Endothelial cell (in vitro differentiated cells): ENCODE measurements at regions not wholly inside any gene's neighbourhood (a gene's known extent, or its start where the extent isn't known, plus 50 kb on each side); places are given as distances from the start of the nearest gene placed in this dataset.

Experiments
- DNase-seq: peaks from one replicate; pipeline ENCODE4 v3.0.0; 2021; ENCODE audit warnings: low spot score
- H3K27ac Mint-ChIP-seq: one replicate; pipeline ENCODE4 v1.8.0; 2021; ENCODE audit warnings: mixed read lengths, inconsistent platforms; ENCODE audit not compliant: unreplicated experiment
- H3K27me3 Mint-ChIP-seq: one replicate; pipeline ENCODE4 v1.8.0; 2021; ENCODE audit warnings: mild to moderate bottlenecking, moderate library complexity, mixed read lengths, inconsistent platforms; ENCODE audit not compliant: unreplicated experiment
- H3K36me3 Mint-ChIP-seq: one replicate; pipeline ENCODE4 v1.8.0; 2021; ENCODE audit warnings: mild to moderate bottlenecking, low read depth, mixed read lengths, inconsistent platforms; ENCODE audit not compliant: unreplicated experiment
- H3K4me1 Mint-ChIP-seq: one replicate; pipeline ENCODE4 v1.8.0; 2021; ENCODE audit warnings: mild to moderate bottlenecking, mixed read lengths, inconsistent platforms; ENCODE audit not compliant: unreplicated experiment
- H3K4me3 Mint-ChIP-seq: one replicate; pipeline ENCODE4 v1.8.0; 2021; ENCODE audit warnings: mild to moderate bottlenecking, mixed read lengths, inconsistent platforms; ENCODE audit not compliant: unreplicated experiment
- H3K9me3 Mint-ChIP-seq: one replicate; pipeline ENCODE4 v1.8.0; 2021; ENCODE audit warnings: mixed read lengths, inconsistent platforms; ENCODE audit not compliant: unreplicated experiment
- CTCF ChIP-seq: fragments of 200-600 bp; sonication (generic); IDR thresholded peaks from one replicate; pipeline ENCODE4 v1.5.0; 2021; ENCODE audit warnings: antibody characterized with exemption; ENCODE audit not compliant: unreplicated experiment

- H3K9me3 Mint-ChIP-seq, result no peaks in the 10 kb centered on the region
- no peak overlapping the region for H3K4me3 Mint-ChIP-seq
- H3K36me3 Mint-ChIP-seq, result no peaks in the 10 kb centered on the region
- no peaks in the 10 kb centered on the region for H3K27me3 Mint-ChIP-seq
- TF ChIP-seq CTCF, result no peak
- H3K4me1 Mint-ChIP-seq, result no peaks in the 10 kb centered on the region
- DNase-seq, result no peak
- no peak overlapping the region for H3K27ac Mint-ChIP-seq
These were observed 574.9 kb upstream of the CAMK1G start for GRCh38 chr1:209008586-209008985.

- Mint-ChIP-seq H3K9me3 (no peaks in the 10 kb centered on the region), H3K4me3 (no peak overlapping the region), H3K36me3 (no peaks in the 10 kb centered on the region), H3K4me1 (no peaks in the 10 kb centered on the region), H3K27ac (no peak overlapping the region), H3K27me3 (no peaks in the 10 kb centered on the region)
- DNase-seq, result no peak
- TF ChIP-seq CTCF, result no peak
These were observed 572.9 kb upstream of the CAMK1G start for GRCh38 chr1:209010475-209011230.

- no peak for TF ChIP-seq CTCF
- H3K36me3 Mint-ChIP-seq, result no peaks in the 10 kb centered on the region
- no peaks in the 10 kb centered on the region for H3K27me3 Mint-ChIP-seq
- no peak for DNase-seq
- H3K4me1 Mint-ChIP-seq, result no peaks in the 10 kb centered on the region
- H3K4me3 Mint-ChIP-seq, result no peak overlapping the region
- no peaks in the 10 kb centered on the region for H3K9me3 Mint-ChIP-seq
- H3K27ac Mint-ChIP-seq, result no peak overlapping the region
These were observed 570.9 kb upstream of the CAMK1G start for GRCh38 chr1:209012443-209013196.

- H3K4me3 Mint-ChIP-seq, result no peak overlapping the region
- H3K27me3 Mint-ChIP-seq, result no peaks in the 10 kb centered on the region
- H3K9me3 Mint-ChIP-seq, result no peaks in the 10 kb centered on the region
- DNase-seq, result no peak
- no peaks in the 10 kb centered on the region for H3K4me1 Mint-ChIP-seq
- no peak overlapping the region for H3K27ac Mint-ChIP-seq
- no peaks in the 10 kb centered on the region for H3K36me3 Mint-ChIP-seq
- no peak for TF ChIP-seq CTCF
These were observed 568.4 kb upstream of the CAMK1G start for GRCh38 chr1:209015092-209015491.

GRCh38 chr1:209021622-209022021, 561.9 kb upstream of the CAMK1G start:
- Mint-ChIP-seq H3K4me1 (peaks cover 5% of the 10 kb centered on the region), H3K27ac (no peak overlapping the region), H3K27me3 (no peaks in the 10 kb centered on the region), H3K9me3 (no peaks in the 10 kb centered on the region), H3K36me3 (no peaks in the 10 kb centered on the region), H3K4me3 (no peak overlapping the region)
- no peak for TF ChIP-seq CTCF
- DNase-seq, result no peak
